8988T (cell line): ENCODE measurements at regions not wholly inside any gene's neighbourhood (a gene's known extent, or its start where the extent isn't known, plus 50 kb on each side); places are given as distances from the start of the nearest gene placed in this dataset.

Experiments used
- DNase-seq: peaks from one replicate; pipeline ENCODE4 v3.0.0; 2011

GRCh38 chr2:158049129-158049855 lies 52.4 kb upstream of the UPP2 start:
- DNase-seq, result no peak

DNA sequence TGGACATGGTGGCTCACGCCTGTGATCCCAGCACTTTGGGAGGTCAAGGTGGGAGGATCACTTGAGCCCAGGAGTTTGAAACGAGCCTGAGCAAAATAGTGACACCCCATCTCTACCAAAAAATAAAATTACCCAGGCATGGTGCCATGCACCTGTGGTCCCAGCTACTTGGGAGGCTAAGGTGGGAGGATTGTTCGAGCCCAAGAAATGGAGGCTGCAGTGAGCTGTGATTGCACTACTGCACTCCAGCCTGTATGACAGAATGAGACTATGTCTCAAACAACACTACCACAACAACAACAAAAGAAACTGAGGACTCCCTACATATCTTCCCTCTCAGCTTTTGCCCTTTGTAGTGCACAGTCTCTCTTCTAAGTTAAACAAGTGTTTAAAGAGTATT lies 53.3 kb upstream of the UPP2 start:
- DNase-seq, result no peak

GRCh38 chr2:158047156-158047611 lies 54.5 kb upstream of the UPP2 start:
- no peak for DNase-seq

GRCh38 chr2:158046121-158046880 lies 55.4 kb upstream of the UPP2 start:
- no peak for DNase-seq

DNA sequence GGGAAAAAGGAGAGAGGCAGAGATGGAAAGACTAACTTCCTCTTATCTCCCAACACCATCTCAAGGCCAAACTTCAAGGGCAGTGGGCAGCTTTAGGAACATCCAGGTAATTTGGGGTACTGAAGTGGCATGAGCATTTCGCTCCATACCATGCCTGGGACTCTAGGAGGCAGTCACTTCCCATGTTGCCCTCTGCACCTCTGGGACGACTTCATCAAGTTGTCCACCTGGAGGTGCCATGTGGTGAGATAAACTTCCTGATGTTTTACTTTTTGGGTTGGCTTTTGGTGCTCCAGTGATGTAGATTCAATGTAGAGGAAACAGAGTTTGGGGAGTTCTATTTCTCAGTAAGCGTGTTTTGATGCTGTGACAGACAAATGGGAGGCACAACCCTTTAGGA lies 56.3 kb upstream of the UPP2 start:
- no peak for DNase-seq

DNA sequence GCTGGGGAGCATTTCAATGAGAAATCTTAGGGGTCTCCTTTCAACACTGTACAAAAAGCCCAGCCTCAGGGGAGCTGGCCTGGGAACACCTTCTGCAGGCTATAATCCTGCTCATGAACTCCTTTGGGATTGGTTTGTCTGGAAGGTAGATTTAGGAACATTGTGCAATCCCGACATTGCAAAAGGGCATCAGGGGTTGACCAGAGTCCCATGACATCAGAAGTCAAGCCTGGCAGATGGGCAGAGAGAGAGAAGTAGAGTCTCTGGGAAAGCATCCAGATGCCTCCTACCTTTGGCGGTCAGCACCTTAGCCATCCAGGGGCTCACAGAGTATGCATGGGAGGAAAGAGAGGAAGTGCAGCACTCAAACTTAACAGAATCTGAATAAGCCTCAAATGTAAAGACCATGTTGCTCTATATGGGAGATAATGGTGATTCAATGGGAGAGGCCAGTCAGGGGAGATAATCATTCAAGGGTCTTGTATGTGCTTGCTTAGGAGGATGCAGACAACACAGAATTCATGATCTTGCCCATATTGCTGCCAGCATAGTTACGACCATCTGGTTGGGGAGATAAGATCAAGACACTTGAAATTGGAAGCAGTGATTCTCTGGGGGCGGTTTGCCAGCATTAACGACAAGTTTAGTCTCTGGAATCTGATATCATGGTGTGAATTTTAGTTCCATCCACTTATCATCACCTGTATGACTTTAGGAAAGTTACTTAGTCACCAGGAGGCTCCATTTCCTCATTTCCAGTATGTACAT lies 58.3 kb upstream of the UPP2 start:
- no peak for DNase-seq

DNA sequence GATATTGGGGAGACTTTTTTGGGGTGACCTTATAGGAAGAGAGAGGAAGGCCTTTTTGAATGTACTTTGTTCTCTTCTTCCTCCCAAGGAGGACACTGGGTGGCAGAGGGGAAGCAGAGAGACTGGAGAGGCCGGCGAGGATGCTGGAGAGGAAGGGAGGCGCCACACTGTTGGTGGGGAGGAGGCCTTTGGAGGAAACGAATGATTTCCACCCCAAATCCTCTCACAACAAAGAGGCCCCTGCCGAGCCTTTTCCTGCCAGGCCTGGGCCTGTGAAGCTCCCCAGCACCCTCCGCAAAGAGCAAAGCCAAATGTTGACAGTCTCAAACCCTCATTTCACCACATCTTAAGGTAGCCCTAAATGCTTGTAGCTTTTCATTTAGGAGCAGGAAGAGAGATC lies 59.0 kb upstream of the UPP2 start:
- DNase-seq, result no peak

DNA sequence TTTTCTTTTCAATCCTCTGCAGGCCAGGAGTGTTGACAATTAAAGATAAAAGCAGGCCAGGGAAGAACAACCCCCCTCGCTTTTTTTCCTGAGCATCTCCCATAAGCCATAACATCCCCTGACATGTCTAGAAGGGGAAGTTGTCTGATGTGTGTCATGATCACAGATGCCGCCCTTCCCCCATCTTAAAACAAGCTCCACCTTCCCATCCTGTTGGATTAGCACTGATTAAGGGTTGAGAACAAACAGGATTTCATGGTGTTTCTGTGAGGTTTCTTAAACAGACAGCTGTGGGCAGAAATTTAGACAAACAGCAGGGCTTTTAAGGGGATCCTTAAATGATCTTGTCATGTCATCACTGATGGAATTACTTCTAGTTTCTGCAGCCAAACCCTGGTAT lies 59.4 kb upstream of the UPP2 start:
- no peak for DNase-seq

GRCh38 chr2:158041400-158041799 lies 60.3 kb upstream of the UPP2 start:
- DNase-seq, result no peak

DNA sequence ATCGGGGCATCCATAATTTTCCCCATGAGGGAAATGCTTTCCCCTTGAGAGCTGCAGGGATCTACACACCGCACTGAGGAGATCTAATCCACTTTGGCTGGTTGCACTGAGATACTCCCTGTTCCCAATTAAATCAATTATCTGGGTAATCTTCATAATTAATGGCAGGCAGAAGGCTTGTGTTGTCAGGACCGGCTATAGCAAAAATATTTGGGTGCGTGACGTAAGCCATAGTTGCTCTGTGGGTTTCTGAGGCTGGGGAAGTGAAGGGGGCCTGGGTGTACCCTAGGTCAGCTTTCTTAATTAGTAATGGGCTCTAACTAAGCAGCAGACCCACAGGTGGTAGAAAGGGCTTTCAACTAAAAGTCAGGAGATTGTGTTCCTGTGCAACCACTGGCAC lies 62.8 kb upstream of the UPP2 start:
- DNase-seq, result no peak

DNA sequence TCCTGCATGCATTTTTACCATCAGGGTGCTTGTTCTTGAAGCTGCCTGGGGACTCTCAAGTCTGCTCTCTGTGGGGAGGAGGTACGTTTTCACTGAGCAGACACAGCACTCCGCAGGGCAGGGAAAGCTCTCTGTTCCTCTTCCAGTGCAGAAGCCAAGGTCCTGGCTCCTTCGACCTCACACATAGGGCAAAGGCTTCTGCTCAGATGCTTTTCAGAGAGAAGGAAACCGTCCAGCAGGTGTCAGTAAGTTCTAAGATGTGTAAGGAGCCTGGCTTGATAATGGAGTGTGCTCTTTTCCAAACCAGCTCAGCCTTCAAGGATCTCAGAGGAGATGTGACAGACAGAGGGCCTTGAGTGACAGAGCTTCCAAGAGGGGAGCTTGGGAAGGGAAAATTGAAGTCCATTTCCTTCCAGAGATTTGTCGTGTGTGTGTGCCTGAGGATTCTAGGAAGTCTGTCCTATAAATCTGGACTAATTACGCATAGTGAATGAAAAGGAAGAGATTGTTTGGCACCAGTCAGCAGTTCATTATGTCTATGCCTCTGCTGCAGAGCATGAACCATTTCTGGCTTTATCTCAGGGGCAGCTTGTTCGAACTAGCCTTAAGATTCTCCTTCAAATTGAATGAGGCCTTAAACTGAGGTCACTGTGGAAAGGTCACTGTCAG lies 67.3 kb upstream of the UPP2 start:
- peak; percentile 28 for DNase-seq

DNA sequence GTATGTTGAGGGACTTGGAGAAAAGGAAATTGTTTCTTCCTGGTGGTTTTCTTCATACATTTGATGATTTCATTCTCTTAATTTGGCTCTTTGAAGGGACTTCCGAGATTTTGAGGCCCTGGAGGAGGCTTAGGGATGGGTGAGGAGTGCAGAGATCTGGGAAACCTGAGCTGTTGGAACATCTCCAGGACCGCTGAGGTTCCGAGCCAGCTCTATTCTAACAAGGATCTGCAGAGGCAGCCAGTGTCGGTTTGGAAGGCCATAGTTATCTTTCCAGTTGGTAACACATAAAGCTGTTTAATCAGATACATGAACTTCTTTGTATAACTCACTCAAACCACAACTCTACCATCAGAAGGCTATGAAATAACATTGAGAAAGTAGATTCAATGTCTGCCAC lies 70.3 kb upstream of the UPP2 start:
- no peak for DNase-seq

DNA sequence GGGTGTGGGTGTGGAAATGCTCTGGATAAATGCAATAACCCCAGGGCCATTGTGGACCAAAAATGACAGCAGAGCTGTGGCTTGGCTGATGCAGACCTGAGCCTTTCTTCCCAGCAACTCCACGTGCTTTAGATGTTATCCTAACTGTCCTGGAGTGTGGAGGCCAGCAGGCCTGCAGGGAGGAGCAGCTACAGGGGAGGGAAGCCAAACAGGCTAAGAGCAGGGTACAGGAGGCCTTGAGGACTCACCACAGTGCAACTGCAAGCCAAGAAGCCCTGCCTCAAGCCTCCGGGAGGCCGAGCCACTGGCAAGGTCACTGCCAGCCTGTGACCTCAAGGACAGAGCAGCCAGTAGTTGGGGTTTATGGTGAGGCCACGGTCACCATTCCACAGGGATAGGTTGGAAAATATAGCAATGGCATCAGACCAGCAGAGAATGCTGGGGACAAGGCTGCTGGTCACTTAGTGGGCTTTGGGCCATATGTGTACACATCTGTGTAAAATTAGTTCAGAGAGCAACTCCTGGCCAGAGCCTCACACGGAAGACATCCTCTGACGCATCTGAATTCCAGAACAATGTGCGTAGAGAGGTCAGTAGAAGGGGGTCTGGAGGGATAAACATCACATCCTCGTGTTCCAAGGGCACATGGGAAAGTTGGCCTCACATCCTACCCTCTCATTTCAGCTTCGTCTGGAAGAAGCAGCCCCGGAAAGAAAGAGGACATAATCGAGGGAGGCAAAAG lies 76.2 kb upstream of the UPP2 start:
- DNase-seq, result no peak

DNA sequence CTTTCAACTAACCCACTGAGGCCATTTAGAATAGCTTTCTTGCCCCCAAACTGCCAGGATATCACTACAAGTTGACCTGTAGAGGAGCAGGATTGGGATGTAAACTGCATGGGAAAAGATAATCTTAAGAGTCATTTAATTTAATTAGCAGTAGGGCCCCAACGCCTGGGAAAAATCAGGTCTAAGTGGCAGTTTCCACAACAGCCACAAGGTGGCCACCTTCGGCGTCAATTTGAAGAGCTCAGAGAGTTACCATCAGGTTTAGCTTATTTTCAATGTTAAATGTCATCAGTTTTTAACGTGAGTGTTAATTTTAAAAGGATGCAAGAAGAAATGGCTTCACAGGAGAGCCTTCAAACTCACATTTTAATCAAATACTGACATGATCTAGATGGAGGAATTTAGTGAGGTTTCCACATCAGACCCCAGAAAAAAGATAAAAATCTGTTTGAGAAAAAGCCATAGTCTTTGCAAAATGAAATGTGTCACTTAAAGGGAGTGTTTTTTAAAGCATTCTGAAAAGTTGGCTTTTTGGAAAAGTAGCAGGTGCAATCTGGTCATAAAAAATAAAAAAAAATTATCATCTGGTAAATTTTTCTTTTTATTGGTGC lies 77.3 kb upstream of the UPP2 start:
- DNase-seq, result no peak

DNA sequence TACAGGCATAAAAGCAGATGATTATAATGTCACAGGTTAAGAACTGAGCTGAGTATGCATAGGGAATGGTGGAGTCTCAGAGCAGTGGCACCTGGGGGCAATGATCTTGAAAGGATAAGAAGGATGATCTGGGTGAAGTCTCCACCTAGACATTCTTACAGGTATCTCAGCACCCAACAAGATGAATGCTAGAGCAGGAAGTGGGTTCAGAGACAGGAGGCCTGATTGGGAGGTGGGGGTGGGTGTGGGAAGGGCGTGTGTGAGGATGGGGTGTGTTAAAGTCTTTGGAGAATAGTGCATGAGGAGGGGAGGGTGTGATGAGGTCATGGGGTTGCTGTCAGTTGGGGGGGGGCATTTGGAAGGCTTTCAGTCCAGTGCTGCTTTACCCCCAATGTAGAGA lies 78.8 kb upstream of the UPP2 start:
- DNase-seq, result no peak

DNA sequence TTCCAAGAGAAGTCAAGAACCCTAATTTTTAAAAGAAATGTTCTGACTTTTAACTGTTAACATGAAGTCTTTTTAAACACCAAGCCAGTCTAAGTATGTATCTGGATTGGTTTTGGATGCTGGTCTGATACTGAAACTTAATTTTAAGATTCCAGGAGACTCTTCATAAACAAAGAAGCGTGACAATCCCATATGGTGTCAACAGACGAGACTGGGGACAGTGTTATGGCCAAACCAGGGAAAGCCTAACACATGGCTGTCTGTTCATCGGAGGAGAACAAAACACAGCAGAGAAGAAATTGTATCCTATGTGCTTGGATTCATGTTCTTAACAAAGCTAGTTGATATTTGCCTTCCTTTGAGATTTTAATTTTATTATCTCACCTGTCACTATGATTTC lies 80.5 kb upstream of the UPP2 start:
- no peak for DNase-seq

DNA sequence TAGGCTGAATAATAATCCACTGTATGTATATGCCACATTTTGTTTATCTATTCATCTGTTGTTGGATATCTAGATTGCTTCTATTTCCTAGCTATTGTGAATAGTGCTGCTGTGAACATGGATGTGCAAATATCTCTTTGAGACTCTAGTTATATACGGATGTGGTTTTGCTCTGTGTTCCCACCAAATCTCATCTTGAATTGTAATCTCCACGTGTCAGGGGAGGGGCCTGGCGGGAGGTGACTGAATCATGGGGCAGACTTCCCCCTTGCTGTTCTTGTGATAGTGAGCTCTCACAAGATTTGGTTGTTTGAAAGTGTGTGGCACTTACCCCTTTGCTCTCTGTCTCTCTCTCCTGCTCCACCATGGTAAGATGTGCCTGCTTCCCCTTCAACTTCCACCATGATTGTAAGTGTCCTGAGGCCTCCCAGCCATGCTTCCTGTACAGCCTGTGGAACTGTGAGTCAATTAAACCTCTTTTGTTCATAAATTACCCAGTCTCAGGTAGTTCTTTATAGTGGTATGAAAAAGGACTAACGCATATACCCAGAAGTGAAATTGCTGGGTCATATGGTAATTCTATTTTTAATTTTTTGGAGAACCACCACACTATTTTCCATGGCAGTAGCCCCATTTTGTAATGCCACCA lies 86.1 kb upstream of the UPP2 start:
- no peak for DNase-seq

DNA sequence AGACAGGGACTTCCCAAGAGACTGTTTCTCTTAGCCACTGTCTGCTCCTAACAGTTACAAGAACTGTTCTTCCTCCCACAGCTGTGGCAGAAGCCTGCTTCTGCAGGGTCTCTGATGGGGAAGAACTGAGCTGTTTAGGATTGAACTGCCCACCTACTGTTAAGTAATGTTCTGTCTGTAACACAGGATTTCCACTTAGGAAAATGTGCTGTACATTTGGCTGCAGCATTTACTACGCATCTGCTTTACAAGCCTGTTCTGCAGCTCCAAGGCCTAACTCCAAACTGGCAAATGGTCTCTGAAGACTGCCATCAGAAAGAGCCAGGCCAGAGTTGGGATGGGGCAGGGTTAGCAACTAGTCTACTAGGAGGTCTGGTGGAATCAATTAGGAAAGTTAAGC lies 87.8 kb upstream of the UPP2 start:
- no peak for DNase-seq

- DNase-seq, result no peak
Observed at GRCh38 chr2:158011055-158011771, 90.5 kb upstream of the UPP2 start.

DNA sequence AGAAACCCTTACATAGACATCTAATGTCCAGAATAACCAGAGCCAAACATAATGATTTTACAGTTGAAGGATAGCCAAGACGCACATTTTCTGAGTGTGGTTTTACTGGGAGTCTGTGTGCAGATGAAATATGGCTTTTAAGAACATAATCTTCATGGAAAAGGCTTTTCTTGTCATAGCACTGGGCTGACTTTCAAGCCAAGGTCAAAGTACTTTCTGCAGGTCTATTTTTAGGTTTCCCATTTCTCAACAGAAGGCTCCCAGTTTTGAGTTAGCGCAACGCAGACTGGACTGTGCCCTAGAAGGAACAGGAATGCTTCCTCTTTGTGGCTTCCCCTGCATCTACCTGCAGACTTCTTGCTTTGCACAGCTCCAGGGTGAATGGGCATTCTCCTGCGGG lies 92.3 kb upstream of the UPP2 start:
- no peak for DNase-seq
